Endothelial cell of umbilical vein (primary cell): ENCODE measurements at regions not wholly inside any gene's neighbourhood (a gene's known extent, or its start where the extent isn't known, plus 50 kb on each side); places are given as distances from the start of the nearest gene placed in this dataset.

Experiments
- BruUV-seq: library from RNA; stranded (reverse); fragments of 400-500 nt; replicated peaks from 2 replicates; lab custom pipeline; 2021; lab: Mats Ljungman, UMichigan
- CTCF ChIA-PET: fragments of 300-600, 350-600 bp; sonication (Branson Sonifier 250); formaldehyde crosslinking; loops from one replicate; lab custom pipeline; 2021; ENCODE audit warnings: antibody characterized with exemption, inconsistent platforms; lab: Charles Lee
- POLR2A ChIA-PET: fragments of 300-600, 350-600 bp; sonication (Branson Sonifier 250); formaldehyde crosslinking; loops from one replicate; lab custom pipeline; 2021; ENCODE audit warnings: antibody characterized with exemption, inconsistent platforms; lab: Charles Lee
- DNase-seq: peaks from one replicate; pipeline ENCODE4 v3.0.0-alpha.2; 2011; ENCODE audit warnings: low read depth, low spot score
- FAIRE-seq: peaks from 2 replicates; lab custom pipeline; 2011; peaks lifted over from hg19 to GRCh38; lab: Jason Lieb, UNC
- H2AFZ ChIP-seq: 2 replicates; pipeline ENCODE4 v1.6.0; 2012; ENCODE audit warnings: low read depth, low read length, control low read depth, inconsistent platforms
- H3K27ac ChIP-seq: 2 replicates; pipeline ENCODE4 v1.5.1; 2011; ENCODE audit warnings: low read depth, mild to moderate bottlenecking, control low read depth, low read length, moderate library complexity; ENCODE audit not compliant: insufficient read depth
- H3K27me3 ChIP-seq, 2 experiments: 2 replicates each; pipeline versions ENCODE4 v1.6.0 to v1.6.1; 2011; ENCODE audit warnings: low read length in 2 of 2, mixed read lengths in 1 of 2; ENCODE audit not compliant: control insufficient read depth in 2 of 2, insufficient read depth in 2 of 2
- H3K36me3 ChIP-seq, 2 experiments: 2 replicates in 1 of 2; 3 replicates in 1 of 2; pipeline ENCODE4 v1.5.1; 2011; ENCODE audit warnings: low read length in 2 of 2, mild to moderate bottlenecking in 1 of 2, moderate library complexity in 1 of 2; ENCODE audit not compliant: control insufficient read depth in 2 of 2, insufficient read depth in 2 of 2; ENCODE audit errors: extremely low read depth in 1 of 2
- H3K4me1 ChIP-seq: 3 replicates; pipeline ENCODE4 v1.5.1; 2011; ENCODE audit warnings: mild to moderate bottlenecking, low read length; ENCODE audit not compliant: control insufficient read depth, insufficient read depth; ENCODE audit errors: extremely low read depth
- H3K4me2 ChIP-seq: 2 replicates; pipeline ENCODE4 v1.6.1; 2011; ENCODE audit warnings: low read length, control low read depth, mixed read lengths; ENCODE audit not compliant: insufficient read depth
- H3K4me3 ChIP-seq, 3 experiments: fragments of 200-600 bp in 1 of 3; sonication (generic), shearing (Covaris generic) in 1 of 3; replicated peaks in 1 of 3; 2 replicates each; pipeline ENCODE4 v1.5.1; 2011 to 2016; ENCODE audit warnings: control low read depth in 3 of 3, low read length in 3 of 3, mild to moderate bottlenecking in 2 of 3, inconsistent platforms in 1 of 3, low read depth in 1 of 3, moderate library complexity in 1 of 3; ENCODE audit not compliant: insufficient read depth in 1 of 3
- H3K79me2 ChIP-seq: 2 replicates; pipeline ENCODE4 v1.6.0; 2012; ENCODE audit warnings: low read length, inconsistent platforms; ENCODE audit not compliant: control insufficient read depth, insufficient read depth
- H3K9ac ChIP-seq: replicated peaks from 2 replicates; pipeline ENCODE3; 2011; ENCODE audit warnings: low read length, control low read depth; ENCODE audit not compliant: insufficient read depth; ENCODE audit errors: extremely low read depth
- H3K9me1 ChIP-seq: replicated peaks from 3 replicates; pipeline ENCODE4 v1.6.0; 2011; ENCODE audit warnings: mild to moderate bottlenecking, low read length; ENCODE audit not compliant: control insufficient read depth, insufficient read depth; ENCODE audit errors: extremely low read depth
- H3K9me3 ChIP-seq: replicated peaks from 2 replicates; pipeline ENCODE4 v1.5.1; 2012; ENCODE audit warnings: low read length, inconsistent platforms; ENCODE audit not compliant: control insufficient read depth, insufficient read depth
- H4K20me1 ChIP-seq: replicated peaks from 2 replicates; pipeline ENCODE3; 2011; ENCODE audit warnings: mild to moderate bottlenecking, low read length; ENCODE audit not compliant: control insufficient read depth, insufficient read depth; ENCODE audit errors: extremely low read depth
- CTCF ChIP-seq, 2 donors: IDR thresholded peaks; 1 replicate in 1 of 2; 2 replicates in 1 of 2; pipeline ENCODE4 v1.5.1; 2011; ENCODE audit warnings: low read length in 2 of 2, mild to moderate bottlenecking in 2 of 2, moderate library complexity in 2 of 2, control low read depth in 1 of 2, inconsistent platforms in 1 of 2, low read depth in 1 of 2; ENCODE audit not compliant: insufficient read depth in 1 of 2; ENCODE audit errors: extremely low read depth in 1 of 2
- EZH2 ChIP-seq: IDR thresholded peaks from 2 replicates; pipeline ENCODE4 v1.6.1; 2012; ENCODE audit warnings: borderline replicate concordance, low read depth, mild to moderate bottlenecking, moderate library complexity, low read length, inconsistent platforms; ENCODE audit not compliant: severe bottlenecking
- FOS ChIP-seq: IDR thresholded peaks from 2 replicates; pipeline ENCODE4 v1.6.1; 2011; ENCODE audit warnings: mild to moderate bottlenecking, low read length, moderate library complexity, borderline replicate concordance; ENCODE audit not compliant: insufficient read depth
- GATA2 ChIP-seq: IDR thresholded peaks from 2 replicates; pipeline ENCODE4 v1.7.0; 2011; ENCODE audit warnings: low read depth, mild to moderate bottlenecking, moderate library complexity, mixed read lengths, low read length; ENCODE audit not compliant: insufficient read length, insufficient read depth
- JUN ChIP-seq: IDR thresholded peaks from 2 replicates; pipeline ENCODE4 v1.6.1; 2011; ENCODE audit warnings: borderline replicate concordance, low read depth; ENCODE audit not compliant: insufficient read length, insufficient read depth
- MAX ChIP-seq: IDR thresholded peaks from 2 replicates; pipeline ENCODE4 v1.6.1; 2011; ENCODE audit not compliant: insufficient read depth, insufficient read length
- MYC ChIP-seq: IDR thresholded peaks from one replicate; pipeline ENCODE4 v1.6.1; 2011; ENCODE audit warnings: mild to moderate bottlenecking, low read depth, low read length
- POLR2A ChIP-seq: IDR thresholded peaks from 2 replicates; pipeline ENCODE4 v1.6.1; 2012; ENCODE audit warnings: low read depth, mild to moderate bottlenecking, control low read depth, low read length
- POLR2AphosphoS5 ChIP-seq: IDR thresholded peaks from 2 replicates; pipeline ENCODE4 v1.6.1; 2012; ENCODE audit warnings: low read depth, mild to moderate bottlenecking, control low read depth, low read length, moderate library complexity; ENCODE audit not compliant: insufficient read depth
- dilution Hi-C: fragments of 300-500 bp; cut with MboI; formaldehyde crosslinking; loops from one replicate; pipeline ENCODE4 v1.15.0; 2019; ENCODE audit warnings: low sequenced_read_pairs; ENCODE audit not compliant: extremely low pct_ligation_motif_present
- intact Hi-C: fragments of 100-400 bp; cut with micrococcal nuclease; formaldehyde crosslinking; loops from one replicate; pipeline ENCODE4 v1.10.0; 2022

GRCh38 chr4:55008166-55009056, 117.0 kb downstream of the KDR start:
- H4K20me1 ChIP-seq, result no peaks in the 10 kb centered on the region
- CTCF ChIA-PET, result interaction anchor here (0.9 to 2.7 kb wide), 18 partner anchors 10 to 538 kb away, joined by 3 to 17 read pairs (median 4); partner anchors contain the start of genes CLOCK and SRD5A3

More at GRCh38 chr4:55008166-55009056, 117.0 kb downstream of the KDR start:
- intact Hi-C loops (loop anchor here (1.0 to 5.0 kb wide), 4 partner anchors 61 to 389 kb away; partner anchors contain the start of gene TMEM165), dilution Hi-C loops (no loop called here)
- Histone ChIP-seq H3K9me3 (no peaks in the 10 kb centered on the region), H3K27ac (peak overlapping the region; percentile 21), H3K4me3 (no peak overlapping the region), H3K79me2 (no peaks in the 10 kb centered on the region), H2AFZ (peak overlapping the region; percentile 56), H3K27me3 (no peaks in the 10 kb centered on the region), H3K9ac (no peak overlapping the region), H3K4me1 (peaks cover 11% of the 10 kb centered on the region), H3K4me2 (no peak overlapping the region), H3K36me3 (no peaks in the 10 kb centered on the region), H3K9me1 (no peaks in the 10 kb centered on the region)
- no TSS peak for BruUV-seq
- TF ChIP-seq MYC (no peak), CTCF (IDR thresholded peaks at IDR 0.05; ENCODE audit: extremely low read depth in 1 of 2, insufficient read depth in 1 of 2, low read depth in 1 of 2, low read length in 2 of 2) (peak; percentile 41 to 57), POLR2A (no peak), GATA2 (no peak), MAX (no peak), FOS (no peak), JUN (peak; percentile 4), POLR2AphosphoS5 (no peak), EZH2 (no peak)
- peak; percentile 78 for FAIRE-seq
- DNase-seq, result peak; percentile 94
- POLR2A ChIA-PET, result interaction anchor here (0.6 to 1.4 kb wide), 3 partner anchors 24 to 71 kb away, joined by 3 read pairs; no protein-coding TSS in a partner anchor
